ENCODE measurements at regions not wholly inside any gene's neighbourhood (a gene's known extent, or its start where the extent isn't known, plus 50 kb on each side); places are given as distances from the start of the nearest gene placed in this dataset.

DNA sequence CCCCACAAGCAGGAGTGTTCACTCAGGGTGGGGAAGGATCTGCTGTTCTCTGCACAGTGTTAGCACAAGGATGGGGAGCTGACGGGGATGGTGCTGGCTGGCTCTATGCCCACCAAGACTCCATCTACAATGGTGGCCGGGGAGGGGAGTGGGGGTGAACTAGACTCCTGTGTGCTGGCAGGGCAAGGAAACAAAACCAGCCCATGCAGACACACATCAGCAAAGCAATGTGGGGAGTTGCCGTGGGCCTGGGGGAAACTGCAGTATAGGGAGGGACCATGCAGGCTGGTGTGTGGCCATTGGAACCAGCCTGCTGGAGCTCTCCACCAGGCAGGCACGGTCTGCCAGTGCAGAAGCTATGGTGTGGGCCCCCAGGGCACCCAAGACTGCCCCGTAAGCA is 195.1 kb downstream of the PWWP3B start:
- TF ChIP-seq, protein P1, sequence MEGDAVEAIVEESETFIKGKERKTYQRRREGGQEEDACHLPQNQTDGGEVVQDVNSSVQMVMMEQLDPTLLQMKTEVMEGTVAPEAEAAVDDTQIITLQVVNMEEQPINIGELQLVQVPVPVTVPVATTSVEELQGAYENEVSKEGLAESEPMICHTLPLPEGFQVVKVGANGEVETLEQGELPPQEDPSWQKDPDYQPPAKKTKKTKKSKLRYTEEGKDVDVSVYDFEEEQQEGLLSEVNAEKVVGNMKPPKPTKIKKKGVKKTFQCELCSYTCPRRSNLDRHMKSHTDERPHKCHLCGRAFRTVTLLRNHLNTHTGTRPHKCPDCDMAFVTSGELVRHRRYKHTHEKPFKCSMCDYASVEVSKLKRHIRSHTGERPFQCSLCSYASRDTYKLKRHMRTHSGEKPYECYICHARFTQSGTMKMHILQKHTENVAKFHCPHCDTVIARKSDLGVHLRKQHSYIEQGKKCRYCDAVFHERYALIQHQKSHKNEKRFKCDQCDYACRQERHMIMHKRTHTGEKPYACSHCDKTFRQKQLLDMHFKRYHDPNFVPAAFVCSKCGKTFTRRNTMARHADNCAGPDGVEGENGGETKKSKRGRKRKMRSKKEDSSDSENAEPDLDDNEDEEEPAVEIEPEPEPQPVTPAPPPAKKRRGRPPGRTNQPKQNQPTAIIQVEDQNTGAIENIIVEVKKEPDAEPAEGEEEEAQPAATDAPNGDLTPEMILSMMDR (conservative IDR thresholded peaks at IDR 0.05; ENCODE audit: low read depth, low read length): no peak
- TF ChIP-seq POLR2A (IDR thresholded peaks at IDR 0.05; ENCODE audit: low read depth, low read length): no peak

All from IMR-90 (cell line).